MM.1S (cell line): ENCODE measurements at regions not wholly inside any gene's neighbourhood (a gene's known extent, or its start where the extent isn't known, plus 50 kb on each side); places are given as distances from the start of the nearest gene placed in this dataset.

Experiments used
- DNase-seq: peaks from one replicate; pipeline ENCODE4 v3.0.0-alpha.2; 2015
- H2AFZ ChIP-seq: fragments of 300-600 bp; sonication (generic); 2 replicates; pipeline ENCODE4 v1.6.0; 2016; ENCODE audit warnings: antibody characterized with exemption, low read length
- H3F3A ChIP-seq: fragments of 300-600 bp; sonication (generic); 2 replicates; pipeline ENCODE4 v1.6.1; 2016; ENCODE audit warnings: mild to moderate bottlenecking, antibody characterized with exemption, low read length, moderate library complexity, mixed read lengths; ENCODE audit not compliant: insufficient read depth
- H3K27ac ChIP-seq: fragments of 300-600 bp; sonication (generic); 2 replicates; pipeline ENCODE4 v1.5.1; 2016; ENCODE audit warnings: mild to moderate bottlenecking, low read length
- H3K27me3 ChIP-seq: fragments of 300-600 bp; sonication (generic); replicated peaks from 2 replicates; pipeline ENCODE4 v1.6.0; 2016; ENCODE audit warnings: low read length; ENCODE audit not compliant: insufficient read depth
- H3K36me3 ChIP-seq: fragments of 300-600 bp; sonication (generic); replicated peaks from 2 replicates; pipeline ENCODE4 v1.6.1; 2016; ENCODE audit warnings: mild to moderate bottlenecking, low read length, mixed read lengths; ENCODE audit not compliant: insufficient read depth
- H3K4me1 ChIP-seq: fragments of 300-600 bp; sonication (generic); 2 replicates; pipeline ENCODE4 v1.6.1; 2016; ENCODE audit warnings: low read length, mixed read lengths
- H3K4me2 ChIP-seq: fragments of 300-600 bp; sonication (generic); 2 replicates; pipeline ENCODE4 v1.6.0; 2016; ENCODE audit warnings: low read depth, low read length
- H3K4me3 ChIP-seq: fragments of 300-600 bp; sonication (generic); 2 replicates; pipeline ENCODE4 v1.5.1; 2016; ENCODE audit warnings: low read length, mixed read lengths
- H3K79me2 ChIP-seq: fragments of 300-600 bp; sonication (generic); 2 replicates; pipeline ENCODE4 v1.6.1; 2016; ENCODE audit warnings: mixed run types, low read length, mixed read lengths
- H3K9ac ChIP-seq: fragments of 300-600 bp; sonication (generic); 2 replicates; pipeline ENCODE4 v1.6.1; 2016; ENCODE audit warnings: low read length, mixed read lengths
- H3K9me2 ChIP-seq: fragments of 300-600 bp; sonication (generic); replicated peaks from 2 replicates; pipeline ENCODE4 v1.6.1; 2016; ENCODE audit warnings: mild to moderate bottlenecking, low read length, mixed read lengths; ENCODE audit not compliant: insufficient read depth
- H3K9me3 ChIP-seq: fragments of 300-600 bp; sonication (generic); replicated peaks from 2 replicates; pipeline ENCODE4 v1.6.1; 2016; ENCODE audit warnings: mild to moderate bottlenecking, low read length, mixed read lengths; ENCODE audit not compliant: insufficient read depth
- H4K20me1 ChIP-seq: fragments of 300-600 bp; sonication (generic); 2 replicates; pipeline ENCODE4 v1.6.1; 2016; ENCODE audit warnings: mild to moderate bottlenecking, low read length, moderate library complexity, mixed read lengths; ENCODE audit not compliant: insufficient read depth
- EZH2 ChIP-seq: fragments of 300-600 bp; sonication (generic); optimal IDR thresholded peaks from 2 replicates; pipeline ENCODE3; 2017; ENCODE audit warnings: low read depth, mild to moderate bottlenecking, antibody characterized with exemption, low read length, mixed read lengths
- EZH2phosphoT487 ChIP-seq: fragments of 300-600 bp; sonication (generic); IDR thresholded peaks from 2 replicates; pipeline ENCODE4 v1.6.1; 2018; ENCODE audit warnings: antibody characterized with exemption, low read length
- TF ChIP-seq, protein P1 (sequence below): fragments of 300-600 bp; sonication (generic); IDR thresholded peaks from 2 replicates; pipeline ENCODE4 v1.5.1; 2016; ENCODE audit warnings: antibody characterized with exemption, low read length, mixed read lengths

GRCh38 chr10:124280916-124281315 lies 137.8 kb downstream of the OAT start:
- Histone ChIP-seq H3K27me3 (no peaks in the 10 kb centered on the region), H3K36me3 (no peaks in the 10 kb centered on the region), H3F3A (peaks cover 10% of the 10 kb centered on the region), H3K9ac (no peak overlapping the region), H3K4me2 (no peak overlapping the region), H3K79me2 (no peaks in the 10 kb centered on the region), H2AFZ (no peak overlapping the region), H4K20me1 (no peaks in the 10 kb centered on the region), H3K4me3 (no peak overlapping the region), H3K9me2 (no peaks in the 10 kb centered on the region), H3K4me1 (peaks cover 7% of the 10 kb centered on the region), H3K9me3 (no peaks in the 10 kb centered on the region), H3K27ac (no peak overlapping the region)
- TF ChIP-seq EZH2 (no peak), EZH2phosphoT487 (no peak)
- TF ChIP-seq, protein P1, sequence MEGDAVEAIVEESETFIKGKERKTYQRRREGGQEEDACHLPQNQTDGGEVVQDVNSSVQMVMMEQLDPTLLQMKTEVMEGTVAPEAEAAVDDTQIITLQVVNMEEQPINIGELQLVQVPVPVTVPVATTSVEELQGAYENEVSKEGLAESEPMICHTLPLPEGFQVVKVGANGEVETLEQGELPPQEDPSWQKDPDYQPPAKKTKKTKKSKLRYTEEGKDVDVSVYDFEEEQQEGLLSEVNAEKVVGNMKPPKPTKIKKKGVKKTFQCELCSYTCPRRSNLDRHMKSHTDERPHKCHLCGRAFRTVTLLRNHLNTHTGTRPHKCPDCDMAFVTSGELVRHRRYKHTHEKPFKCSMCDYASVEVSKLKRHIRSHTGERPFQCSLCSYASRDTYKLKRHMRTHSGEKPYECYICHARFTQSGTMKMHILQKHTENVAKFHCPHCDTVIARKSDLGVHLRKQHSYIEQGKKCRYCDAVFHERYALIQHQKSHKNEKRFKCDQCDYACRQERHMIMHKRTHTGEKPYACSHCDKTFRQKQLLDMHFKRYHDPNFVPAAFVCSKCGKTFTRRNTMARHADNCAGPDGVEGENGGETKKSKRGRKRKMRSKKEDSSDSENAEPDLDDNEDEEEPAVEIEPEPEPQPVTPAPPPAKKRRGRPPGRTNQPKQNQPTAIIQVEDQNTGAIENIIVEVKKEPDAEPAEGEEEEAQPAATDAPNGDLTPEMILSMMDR, result no peak
- DNase-seq, result no peak

GRCh38 chr10:124279882-124280281 lies 138.8 kb downstream of the OAT start:
- Histone ChIP-seq H3K27ac (no peak overlapping the region), H3K4me2 (no peak overlapping the region), H3K9me3 (no peaks in the 10 kb centered on the region), H2AFZ (no peak overlapping the region), H3K9me2 (no peaks in the 10 kb centered on the region), H3F3A (0 out of 2 replicates have a peak, but pooled peaks cover under 1% of the 10 kb centered on the region), H3K4me3 (no peak overlapping the region), H3K36me3 (no peaks in the 10 kb centered on the region), H3K27me3 (no peaks in the 10 kb centered on the region), H3K4me1 (peaks cover 2% of the 10 kb centered on the region; the same call in 1 of the 2 replicates), H3K79me2 (no peaks in the 10 kb centered on the region), H3K9ac (no peak overlapping the region), H4K20me1 (no peaks in the 10 kb centered on the region)
- TF ChIP-seq EZH2phosphoT487 (no peak), EZH2 (no peak)
- TF ChIP-seq, protein P1, result no peak
- no peak for DNase-seq

DNA sequence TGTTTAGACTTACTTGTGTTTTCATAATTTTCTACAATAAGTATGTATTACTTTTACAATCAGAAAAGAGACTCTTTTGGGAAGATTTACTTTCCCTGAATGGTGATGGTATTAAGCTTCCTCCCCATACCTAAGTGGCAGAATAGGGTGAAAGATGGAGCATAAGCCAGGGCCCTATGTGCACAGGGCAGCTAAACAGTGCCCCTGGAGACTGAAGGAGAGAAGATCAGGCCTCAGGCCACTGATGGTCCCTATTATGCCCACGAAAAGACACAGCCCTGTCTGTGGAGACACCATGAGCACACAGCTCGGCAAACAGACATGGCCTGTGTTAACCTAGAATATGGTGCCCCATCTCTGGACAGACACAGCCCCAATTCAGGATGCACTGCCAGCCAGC lies 139.4 kb downstream of the OAT start:
- no peaks in the 10 kb centered on the region for H3K9me2 ChIP-seq
- no peaks in the 10 kb centered on the region for H3K4me1 ChIP-seq
- H3K27me3 ChIP-seq, result no peaks in the 10 kb centered on the region
- TF ChIP-seq, protein P1, result peak; percentile 18; the same call in 1 of the 2 replicates
- no peak for TF ChIP-seq EZH2phosphoT487
- no peak for TF ChIP-seq EZH2
- no peak overlapping the region for H2AFZ ChIP-seq
- H3K4me2 ChIP-seq, result no peak overlapping the region
- no peak overlapping the region for H3K4me3 ChIP-seq
- no peaks in the 10 kb centered on the region for H3K79me2 ChIP-seq
- H3K36me3 ChIP-seq, result no peaks in the 10 kb centered on the region
- H3F3A ChIP-seq, result no peaks in the 10 kb centered on the region
- no peak overlapping the region for H3K9ac ChIP-seq
- no peaks in the 10 kb centered on the region for H4K20me1 ChIP-seq
- no peak for DNase-seq
- H3K9me3 ChIP-seq, result no peaks in the 10 kb centered on the region
- H3K27ac ChIP-seq, result no peak overlapping the region
